H9 (cell line): ENCODE measurements at regions not wholly inside any gene's neighbourhood (a gene's known extent, or its start where the extent isn't known, plus 50 kb on each side); places are given as distances from the start of the nearest gene placed in this dataset.

Experiments used
- DNase-seq: peaks from one replicate; pipeline ENCODE4 v3.0.0-alpha.2; 2017
- H2AFZ ChIP-seq: one replicate; pipeline ENCODE4 v1.6.1; 2013; ENCODE audit warnings: mild to moderate bottlenecking, low read length, control low read depth, moderate library complexity
- H2AK5ac ChIP-seq: 2 replicates; pipeline ENCODE4 v1.6.1; 2013; ENCODE audit warnings: low read length, control low read depth, mixed read lengths; ENCODE audit not compliant: insufficient read length
- H2BK120ac ChIP-seq: one replicate; pipeline ENCODE4 v1.6.1; 2013; ENCODE audit warnings: low read depth, mild to moderate bottlenecking, low read length, control low read depth, inconsistent platforms; ENCODE audit not compliant: poor library complexity, severe bottlenecking
- H2BK12ac ChIP-seq: 2 replicates; pipeline ENCODE4 v1.6.1; 2013; ENCODE audit warnings: low read length, control low read depth, mixed read lengths, low read depth; ENCODE audit not compliant: insufficient read length
- H2BK15ac ChIP-seq: 2 replicates; pipeline ENCODE4 v1.6.1; 2013; ENCODE audit warnings: low read depth, low read length, control low read depth
- H2BK20ac ChIP-seq: one replicate; pipeline ENCODE4 v1.6.1; 2013; ENCODE audit warnings: low read depth, mild to moderate bottlenecking, low read length, control low read depth, inconsistent platforms; ENCODE audit not compliant: poor library complexity, severe bottlenecking
- H2BK5ac ChIP-seq: 2 replicates; pipeline ENCODE4 v1.6.1; 2013; ENCODE audit warnings: low read length, control low read depth, mixed read lengths; ENCODE audit not compliant: insufficient read length
- H3K14ac ChIP-seq: 2 replicates; pipeline ENCODE4 v1.6.1; 2013; ENCODE audit warnings: low read length, control low read depth; ENCODE audit not compliant: insufficient read depth
- H3K18ac ChIP-seq: 2 replicates; pipeline ENCODE4 v1.6.1; 2013; ENCODE audit warnings: low read depth, mild to moderate bottlenecking, mixed read lengths, low read length, control low read depth; ENCODE audit not compliant: insufficient read length
- H3K23ac ChIP-seq: 2 replicates; pipeline ENCODE4 v1.6.1; 2013; ENCODE audit warnings: low read length, control low read depth, mixed read lengths, low read depth; ENCODE audit not compliant: insufficient read length
- H3K23me2 ChIP-seq: 2 replicates; pipeline ENCODE4 v1.6.1; 2013; ENCODE audit warnings: low read depth, mild to moderate bottlenecking, mixed read lengths, low read length, control low read depth; ENCODE audit not compliant: insufficient read length, poor library complexity, severe bottlenecking
- H3K27ac ChIP-seq: 2 replicates; pipeline ENCODE4 v1.5.1; 2013; ENCODE audit warnings: low read length, control low read depth, mixed read lengths, low read depth; ENCODE audit not compliant: insufficient read length
- H3K27me3 ChIP-seq: 2 replicates; pipeline ENCODE4 v1.6.1; 2013; ENCODE audit warnings: low read length, control low read depth, inconsistent platforms; ENCODE audit not compliant: insufficient read depth
- H3K4ac ChIP-seq: 2 replicates; pipeline ENCODE4 v1.6.1; 2013; ENCODE audit warnings: low read depth, mild to moderate bottlenecking, control low read depth, inconsistent platforms, low read length, moderate library complexity
- H3K4me1 ChIP-seq: 2 replicates; pipeline ENCODE4 v1.6.1; 2013; ENCODE audit warnings: low read length, control low read depth, inconsistent platforms; ENCODE audit not compliant: insufficient read depth
- H3K4me2 ChIP-seq: 2 replicates; pipeline ENCODE4 v1.6.1; 2013; ENCODE audit warnings: low read length, control low read depth, mixed read lengths; ENCODE audit not compliant: insufficient read length, insufficient read depth
- H3K56ac ChIP-seq: 2 replicates; pipeline ENCODE4 v1.6.1; 2013; ENCODE audit warnings: low read depth, mild to moderate bottlenecking, mixed read lengths, low read length, control low read depth; ENCODE audit not compliant: insufficient read length
- H3K79me1 ChIP-seq: 2 replicates; pipeline ENCODE4 v1.6.1; 2013; ENCODE audit warnings: low read depth, mild to moderate bottlenecking, moderate library complexity, low read length, control low read depth, inconsistent platforms; ENCODE audit not compliant: insufficient read depth, poor library complexity, severe bottlenecking
- H3K79me2 ChIP-seq: 2 replicates; pipeline ENCODE4 v1.6.1; 2013; ENCODE audit warnings: low read length, control low read depth, inconsistent platforms; ENCODE audit not compliant: insufficient read depth
- H3K9ac ChIP-seq: 2 replicates; pipeline ENCODE4 v1.6.1; 2013; ENCODE audit warnings: low read length, control low read depth, mixed read lengths; ENCODE audit not compliant: insufficient read length; ENCODE audit errors: extremely low read depth
- H3K9me3 ChIP-seq: one replicate; pipeline ENCODE4 v1.6.1; 2013; ENCODE audit warnings: low read depth, low read length, inconsistent platforms; ENCODE audit not compliant: control insufficient read depth
- H3T11ph ChIP-seq: one replicate; pipeline ENCODE4 v1.6.1; 2013; ENCODE audit warnings: mild to moderate bottlenecking, low read length, control low read depth, inconsistent platforms
- H4K20me1 ChIP-seq: one replicate; pipeline ENCODE4 v1.6.1; 2013; ENCODE audit not compliant: control insufficient read depth, insufficient read length, insufficient read depth
- H4K5ac ChIP-seq: 2 replicates; pipeline ENCODE4 v1.6.1; 2013; ENCODE audit warnings: low read depth, mild to moderate bottlenecking, mixed read lengths, low read length, control low read depth; ENCODE audit not compliant: insufficient read length
- H4K8ac ChIP-seq: replicated peaks from 2 replicates; pipeline ENCODE4 v1.6.1; 2013; ENCODE audit warnings: low read length, control low read depth, mixed read lengths, low read depth; ENCODE audit not compliant: insufficient read length
- H4K91ac ChIP-seq: 2 replicates; pipeline ENCODE4 v1.6.1; 2013; ENCODE audit warnings: low read depth, mild to moderate bottlenecking, moderate library complexity, mixed read lengths, low read length, control low read depth; ENCODE audit not compliant: insufficient read length
- H3K27ac Mint-ChIP-seq, 3 experiments: 2 replicates in 2 of 3; 3 replicates in 1 of 3; pipeline ENCODE4 v1.8.0; 2020 to 2021; ENCODE audit warnings: mixed read lengths in 3 of 3, mild to moderate bottlenecking in 1 of 3, moderate library complexity in 1 of 3
- H3K27me3 Mint-ChIP-seq: 2 replicates; pipeline ENCODE4 v1.8.0; 2021; ENCODE audit warnings: low read depth, mild to moderate bottlenecking, moderate library complexity, mixed read lengths
- H3K36me3 Mint-ChIP-seq, 3 experiments: 2 replicates in 2 of 3; 3 replicates in 1 of 3; pipeline ENCODE4 v1.8.0; 2020 to 2021; ENCODE audit warnings: low read depth in 3 of 3, mixed read lengths in 3 of 3; ENCODE audit not compliant: insufficient read depth in 1 of 3
- H3K4me1 Mint-ChIP-seq, 2 experiments: 2 replicates each; pipeline ENCODE4 v1.8.0; 2020; ENCODE audit warnings: mixed read lengths in 2 of 2
- H3K4me3 Mint-ChIP-seq, 2 experiments: 2 replicates in 1 of 2; 3 replicates in 1 of 2; pipeline ENCODE4 v1.8.0; 2020 to 2021; ENCODE audit warnings: mild to moderate bottlenecking in 2 of 2, mixed read lengths in 2 of 2, moderate library complexity in 1 of 2
- H3K9me3 Mint-ChIP-seq, 2 experiments: 2 replicates in 1 of 2; 3 replicates in 1 of 2; pipeline ENCODE4 v1.8.0; 2020; ENCODE audit warnings: mild to moderate bottlenecking in 2 of 2, mixed read lengths in 2 of 2, moderate library complexity in 1 of 2
- WGBS: extraction: QIAGEN DNeasy Blood & Tissue Kit; methylation state at CpG from one replicate; pipeline ENCODE4 v1.1.7; 2013; ENCODE audit warnings: missing lambda C conversion rate, low lambda C conversion rate, mixed read lengths; ENCODE audit not compliant: insufficient read length; ENCODE audit errors: extremely low coverage; 5-methylcytosine and 5-hydroxymethylcytosine counted together
- TF ChIP-seq, protein P1 (sequence below): fragments of 200-600 bp; sonication (generic); conservative IDR thresholded peaks from 3 replicates; pipeline ENCODE4 v1.8.0; 2021; ENCODE audit warnings: antibody characterized with exemption, mild to moderate bottlenecking

DNA sequence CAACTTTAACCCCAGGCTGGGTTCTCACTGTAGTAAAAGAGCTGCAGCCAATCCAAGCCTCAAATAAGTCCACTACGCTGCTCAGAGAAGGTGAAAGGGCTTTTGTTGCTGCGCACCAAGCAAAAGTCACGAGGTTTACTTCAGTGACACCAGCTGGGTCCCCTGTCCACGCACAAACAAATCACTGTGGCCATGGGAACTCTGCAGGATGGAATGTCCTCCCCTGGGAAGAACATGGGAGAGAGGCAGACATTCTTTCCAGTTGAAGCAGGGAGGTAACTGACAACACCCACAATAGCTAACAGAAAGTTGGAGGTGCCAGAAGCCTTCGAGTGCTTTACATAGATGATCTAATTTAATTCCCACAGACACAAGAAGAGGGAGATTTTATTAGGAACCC lies 181.9 kb downstream of the PMP22 start:
- H3K9me3 Mint-ChIP-seq: no peaks in the 10 kb centered on the region
- Histone ChIP-seq H2BK12ac (no peak overlapping the region), H3K79me2 (no peaks in the 10 kb centered on the region), H3K9ac (no peak overlapping the region), H4K5ac (no peak overlapping the region), H3K56ac (no peak overlapping the region), H3K18ac (no peak overlapping the region), H2AFZ (no peak overlapping the region), H3K27ac (no peak overlapping the region), H2BK120ac (no peak overlapping the region), H2BK20ac (no peak overlapping the region), H3K4me1 (peaks cover 10% of the 10 kb centered on the region), H3T11ph (no peak overlapping the region), H4K91ac (no peak overlapping the region), H3K9me3 (no peaks in the 10 kb centered on the region), H2BK15ac (no peak overlapping the region), H3K27me3 (no peaks in the 10 kb centered on the region), H3K14ac (no peak overlapping the region), H3K4ac (no peak overlapping the region), H3K23ac (no peak overlapping the region), H2AK5ac (no peak overlapping the region), H4K8ac (no peak overlapping the region), H3K79me1 (no peaks in the 10 kb centered on the region), H3K4me2 (no peak overlapping the region), H2BK5ac (no peak overlapping the region), H3K23me2 (no peaks in the 10 kb centered on the region), H4K20me1 (no peaks in the 10 kb centered on the region)
- peaks cover 51 to 53% of the 10 kb centered on the region in 2 experiments for H3K4me1 Mint-ChIP-seq
- no peak for DNase-seq
- no CpG with 5 or more reads among the region's 5 CpGs for WGBS
- H3K27me3 Mint-ChIP-seq: no peaks in the 10 kb centered on the region
- no peak overlapping the region for H3K4me3 Mint-ChIP-seq
- H3K36me3 Mint-ChIP-seq: no peaks in the 10 kb centered on the region
- TF ChIP-seq, protein P1, sequence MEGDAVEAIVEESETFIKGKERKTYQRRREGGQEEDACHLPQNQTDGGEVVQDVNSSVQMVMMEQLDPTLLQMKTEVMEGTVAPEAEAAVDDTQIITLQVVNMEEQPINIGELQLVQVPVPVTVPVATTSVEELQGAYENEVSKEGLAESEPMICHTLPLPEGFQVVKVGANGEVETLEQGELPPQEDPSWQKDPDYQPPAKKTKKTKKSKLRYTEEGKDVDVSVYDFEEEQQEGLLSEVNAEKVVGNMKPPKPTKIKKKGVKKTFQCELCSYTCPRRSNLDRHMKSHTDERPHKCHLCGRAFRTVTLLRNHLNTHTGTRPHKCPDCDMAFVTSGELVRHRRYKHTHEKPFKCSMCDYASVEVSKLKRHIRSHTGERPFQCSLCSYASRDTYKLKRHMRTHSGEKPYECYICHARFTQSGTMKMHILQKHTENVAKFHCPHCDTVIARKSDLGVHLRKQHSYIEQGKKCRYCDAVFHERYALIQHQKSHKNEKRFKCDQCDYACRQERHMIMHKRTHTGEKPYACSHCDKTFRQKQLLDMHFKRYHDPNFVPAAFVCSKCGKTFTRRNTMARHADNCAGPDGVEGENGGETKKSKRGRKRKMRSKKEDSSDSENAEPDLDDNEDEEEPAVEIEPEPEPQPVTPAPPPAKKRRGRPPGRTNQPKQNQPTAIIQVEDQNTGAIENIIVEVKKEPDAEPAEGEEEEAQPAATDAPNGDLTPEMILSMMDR: no peak
- H3K27ac Mint-ChIP-seq: no peak overlapping the region
